ENCODE measurements at regions not wholly inside any gene's neighbourhood (a gene's known extent, or its start where the extent isn't known, plus 50 kb on each side); places are given as distances from the start of the nearest gene placed in this dataset.
"Not testable (repeated sequence)": the region's sequence is repeated elsewhere in the genome, so short reads cannot be mapped to it uniquely, and the experiment has no call there.

- no peak for DNase-seq
These were observed 150.6 kb downstream of the TXNL1 start for GRCh38 chr18:56487801-56488200.

- peak; percentile 19 for DNase-seq
These were observed 155.0 kb downstream of the TXNL1 start for GRCh38 chr18:56483386-56483785.

GRCh38 chr18:56482813-56483212 lies 155.6 kb downstream of the TXNL1 start:
- not testable (repeated sequence) for DNase-seq

- no peak for DNase-seq
These were observed 156.6 kb downstream of the TXNL1 start for GRCh38 chr18:56481751-56482150.

- DNase-seq: no peak
These were observed 158.6 kb downstream of the TXNL1 start for GRCh38 chr18:56479841-56480240.

GRCh38 chr18:56475250-56475649 lies 163.1 kb downstream of the TXNL1 start:
- no peak for DNase-seq

GRCh38 chr18:56473400-56474024 lies 164.9 kb downstream of the TXNL1 start:
- no peak for DNase-seq

- no peak for DNase-seq
These were observed 167.7 kb downstream of the TXNL1 start for GRCh38 chr18:56470406-56471351.

- DNase-seq: no peak
These were observed 168.8 kb downstream of the TXNL1 start for GRCh38 chr18:56469582-56469981.

- no peak for DNase-seq
These were observed 170.0 kb downstream of the TXNL1 start for GRCh38 chr18:56468396-56468795.

GRCh38 chr18:56462276-56462675 lies 176.1 kb downstream of the TXNL1 start:
- DNase-seq: no peak

GRCh38 chr18:56461151-56461550 lies 177.2 kb downstream of the TXNL1 start:
- DNase-seq: no peak

GRCh38 chr18:56460581-56460980 lies 177.8 kb downstream of the TXNL1 start:
- DNase-seq: no peak

- no peak for DNase-seq
These were observed 179.4 kb downstream of the TXNL1 start for GRCh38 chr18:56458770-56459712.

GRCh38 chr18:56455874-56456273 lies 182.5 kb downstream of the TXNL1 start:
- DNase-seq: no peak

- no peak for DNase-seq
These were observed 183.3 kb downstream of the TXNL1 start for GRCh38 chr18:56455141-56455540.

GRCh38 chr18:56453631-56454030 lies 184.8 kb downstream of the TXNL1 start:
- DNase-seq: no peak

- DNase-seq: no peak
These were observed 187.2 kb downstream of the TXNL1 start for GRCh38 chr18:56451188-56451587.

- no peak for DNase-seq
These were observed 189.6 kb downstream of the TXNL1 start for GRCh38 chr18:56448751-56449150.

GRCh38 chr18:56445422-56445821 lies 193.0 kb downstream of the TXNL1 start:
- no peak for DNase-seq

- DNase-seq: no peak
These were observed 194.2 kb downstream of the TXNL1 start for GRCh38 chr18:56444201-56444600.

- DNase-seq: no peak
These were observed 195.1 kb downstream of the TXNL1 start for GRCh38 chr18:56443166-56443907.

Data from NCI-H1436 (cell line).